Loucy (cell line): ENCODE measurements at regions not wholly inside any gene's neighbourhood (a gene's known extent, or its start where the extent isn't known, plus 50 kb on each side); places are given as distances from the start of the nearest gene placed in this dataset.

Experiments
- H2AFZ ChIP-seq: fragments of 200-600 bp; sonication (generic); 2 replicates; pipeline ENCODE4 v1.6.0; 2016; ENCODE audit warnings: antibody characterized with exemption, mild to moderate bottlenecking, low read length, moderate library complexity
- H3F3A ChIP-seq: fragments of 200-600 bp; 2 replicates; pipeline ENCODE4 v1.6.0; 2016; ENCODE audit warnings: antibody characterized with exemption, low read depth, mild to moderate bottlenecking
- H3K27me3 ChIP-seq: fragments of 200-600 bp; sonication (generic); 2 replicates; pipeline ENCODE4 v1.6.1; 2014; ENCODE audit warnings: low read length, mild to moderate bottlenecking; ENCODE audit not compliant: insufficient read depth, poor library complexity, severe bottlenecking
- H3K36me3 ChIP-seq: fragments of 200-600 bp; sonication (generic); 2 replicates; pipeline ENCODE4 v1.6.1; 2016; ENCODE audit warnings: low read length; ENCODE audit not compliant: insufficient read depth
- H3K4me1 ChIP-seq: fragments of 200-600 bp; sonication (generic); 2 replicates; pipeline ENCODE4 v1.5.1; 2014; ENCODE audit warnings: low read length, mild to moderate bottlenecking; ENCODE audit not compliant: insufficient read depth, poor library complexity, severe bottlenecking
- H3K4me2 ChIP-seq: fragments of 200-600 bp; sonication (generic); 2 replicates; pipeline ENCODE4 v1.6.0; 2014; ENCODE audit warnings: antibody characterized with exemption, low read length, low read depth, mild to moderate bottlenecking; ENCODE audit not compliant: poor library complexity, severe bottlenecking
- H3K4me3 ChIP-seq: fragments of 200-600 bp; sonication (generic); 2 replicates; pipeline ENCODE4 v1.5.1; 2014; ENCODE audit warnings: low read length, mild to moderate bottlenecking, mixed read lengths; ENCODE audit not compliant: poor library complexity, severe bottlenecking
- H3K79me2 ChIP-seq: fragments of 200-600 bp; sonication (generic); 2 replicates; pipeline ENCODE4 v1.6.1; 2014; ENCODE audit warnings: low read length; ENCODE audit not compliant: insufficient read depth
- H3K9ac ChIP-seq: fragments of 200-600 bp; sonication (generic); 2 replicates; pipeline ENCODE4 v1.6.0; 2014; ENCODE audit warnings: mild to moderate bottlenecking, low read depth, low read length, moderate library complexity; ENCODE audit not compliant: poor library complexity, severe bottlenecking
- H3K9me2 ChIP-seq: fragments of 200-600 bp; sonication (generic); replicated peaks from 2 replicates; pipeline ENCODE4 v1.6.1; 2016; ENCODE audit warnings: low read depth, low read length, mixed read lengths
- H3K9me3 ChIP-seq: fragments of 200-600 bp; sonication (generic); 2 replicates; pipeline ENCODE4 v1.6.1; 2014; ENCODE audit warnings: mild to moderate bottlenecking, antibody characterized with exemption, low read length, low read depth; ENCODE audit not compliant: insufficient read depth
- H4K20me1 ChIP-seq: fragments of 200-600 bp; sonication (generic); 2 replicates; pipeline ENCODE4 v1.6.0; 2014; ENCODE audit warnings: antibody characterized with exemption, low read length, mild to moderate bottlenecking; ENCODE audit not compliant: insufficient read depth, poor library complexity, severe bottlenecking
- EZH2phosphoT487 ChIP-seq: fragments of 200-600 bp; IDR thresholded peaks from 2 replicates; pipeline ENCODE4 v1.6.1; 2018; ENCODE audit warnings: antibody characterized with exemption, mild to moderate bottlenecking, moderate library complexity, borderline replicate concordance
- TF ChIP-seq, protein P1 (sequence below): fragments of 200-600 bp; sonication (generic); conservative IDR thresholded peaks from 2 replicates; pipeline ENCODE4 v1.5.1; 2014; ENCODE audit warnings: mild to moderate bottlenecking, antibody characterized with exemption, low read length

DNA sequence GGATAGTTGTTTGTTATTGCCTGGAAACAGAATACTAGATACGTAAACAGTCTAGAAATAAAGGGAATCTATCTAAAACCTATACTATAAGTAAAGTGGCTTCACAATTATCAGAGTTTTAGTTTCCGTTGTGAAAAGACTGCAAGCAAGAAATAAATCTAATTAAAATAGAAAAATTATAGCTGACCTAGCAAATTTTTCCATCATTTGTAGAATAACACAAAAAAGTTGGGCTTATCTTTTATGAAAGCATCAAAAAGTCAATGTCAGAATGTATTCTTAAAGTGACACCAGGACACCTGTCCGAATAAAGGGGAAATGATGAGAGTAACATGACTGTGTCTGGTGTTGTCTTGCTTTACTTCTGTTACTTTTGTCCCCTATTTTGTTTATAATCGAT lies 1248.9 kb upstream of the MIR17HG start:
- no peaks in the 10 kb centered on the region for H3K4me1 ChIP-seq
- H3K79me2 ChIP-seq: no peaks in the 10 kb centered on the region
- no peaks in the 10 kb centered on the region for H3K36me3 ChIP-seq
- no peaks in the 10 kb centered on the region for H3K27me3 ChIP-seq
- no peaks in the 10 kb centered on the region for H3K9me2 ChIP-seq
- H3K9ac ChIP-seq: no peak overlapping the region
- no peak for TF ChIP-seq EZH2phosphoT487
- TF ChIP-seq, protein P1, sequence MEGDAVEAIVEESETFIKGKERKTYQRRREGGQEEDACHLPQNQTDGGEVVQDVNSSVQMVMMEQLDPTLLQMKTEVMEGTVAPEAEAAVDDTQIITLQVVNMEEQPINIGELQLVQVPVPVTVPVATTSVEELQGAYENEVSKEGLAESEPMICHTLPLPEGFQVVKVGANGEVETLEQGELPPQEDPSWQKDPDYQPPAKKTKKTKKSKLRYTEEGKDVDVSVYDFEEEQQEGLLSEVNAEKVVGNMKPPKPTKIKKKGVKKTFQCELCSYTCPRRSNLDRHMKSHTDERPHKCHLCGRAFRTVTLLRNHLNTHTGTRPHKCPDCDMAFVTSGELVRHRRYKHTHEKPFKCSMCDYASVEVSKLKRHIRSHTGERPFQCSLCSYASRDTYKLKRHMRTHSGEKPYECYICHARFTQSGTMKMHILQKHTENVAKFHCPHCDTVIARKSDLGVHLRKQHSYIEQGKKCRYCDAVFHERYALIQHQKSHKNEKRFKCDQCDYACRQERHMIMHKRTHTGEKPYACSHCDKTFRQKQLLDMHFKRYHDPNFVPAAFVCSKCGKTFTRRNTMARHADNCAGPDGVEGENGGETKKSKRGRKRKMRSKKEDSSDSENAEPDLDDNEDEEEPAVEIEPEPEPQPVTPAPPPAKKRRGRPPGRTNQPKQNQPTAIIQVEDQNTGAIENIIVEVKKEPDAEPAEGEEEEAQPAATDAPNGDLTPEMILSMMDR: no peak
- H3K4me3 ChIP-seq: no peak overlapping the region
- H3F3A ChIP-seq: no peaks in the 10 kb centered on the region
- no peak overlapping the region for H3K4me2 ChIP-seq
- no peaks in the 10 kb centered on the region for H4K20me1 ChIP-seq
- H3K9me3 ChIP-seq: no peaks in the 10 kb centered on the region
- no peak overlapping the region for H2AFZ ChIP-seq

DNA sequence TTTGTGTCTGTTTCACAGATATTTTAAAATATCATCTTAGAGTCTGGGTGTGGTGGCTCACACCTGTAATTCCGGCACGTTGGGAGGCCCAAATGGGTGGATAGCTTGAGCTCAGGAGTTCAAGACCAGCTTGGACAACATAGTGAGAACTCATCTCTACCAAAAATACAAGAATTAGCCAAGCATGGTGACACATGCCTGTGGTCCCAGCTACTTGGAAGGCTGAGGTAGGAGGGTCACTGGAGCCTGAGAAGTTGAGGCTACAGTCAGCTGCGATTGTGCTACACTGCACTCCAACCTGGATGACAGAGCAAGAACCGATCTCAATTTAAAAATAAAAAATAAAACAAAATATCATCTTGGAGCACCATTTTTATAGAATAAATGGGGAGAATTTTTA lies 1247.6 kb upstream of the MIR17HG start:
- TF ChIP-seq, protein P1: no peak
- TF ChIP-seq EZH2phosphoT487: no peak
- Histone ChIP-seq H3K9me2 (no peaks in the 10 kb centered on the region), H3K27me3 (no peaks in the 10 kb centered on the region), H3F3A (no peaks in the 10 kb centered on the region), H4K20me1 (no peaks in the 10 kb centered on the region), H2AFZ (no peak overlapping the region), H3K4me3 (no peak overlapping the region), H3K4me1 (no peaks in the 10 kb centered on the region), H3K36me3 (no peaks in the 10 kb centered on the region), H3K4me2 (no peak overlapping the region), H3K9ac (no peak overlapping the region), H3K9me3 (no peaks in the 10 kb centered on the region), H3K79me2 (no peaks in the 10 kb centered on the region)

DNA sequence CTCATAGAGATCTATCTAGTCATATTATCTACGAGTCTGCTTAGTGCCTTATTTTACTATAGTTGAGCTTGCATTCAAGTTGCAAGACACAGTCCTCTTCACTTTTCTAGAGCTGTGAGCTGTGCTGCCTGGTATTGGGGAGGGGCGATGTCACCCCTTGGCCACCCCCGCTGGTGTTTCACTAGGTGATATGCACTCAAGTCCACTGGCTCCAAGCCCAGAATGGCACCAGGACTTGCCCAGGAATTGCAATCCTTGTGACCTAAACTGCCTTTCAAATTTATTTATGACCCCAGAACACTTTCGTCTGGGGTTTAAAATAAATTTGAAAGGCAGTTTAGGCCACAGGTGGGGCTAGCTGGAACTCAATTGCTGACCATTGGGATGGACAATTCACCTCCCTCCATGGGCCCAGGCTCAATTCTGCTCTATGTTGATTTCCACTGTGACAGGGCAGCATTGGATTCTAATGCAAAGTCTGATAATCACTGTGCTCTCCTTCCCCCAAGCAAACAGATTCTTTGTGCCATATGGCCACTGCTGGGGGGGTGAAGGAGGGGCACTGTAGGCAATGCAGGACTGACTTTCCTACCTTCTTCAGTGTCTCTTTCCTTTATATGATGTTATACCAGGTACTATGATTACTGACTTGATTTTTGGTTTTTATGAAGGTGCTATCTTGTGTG lies 1244.2 kb upstream of the MIR17HG start:
- Histone ChIP-seq H3K4me1 (no peaks in the 10 kb centered on the region), H3K36me3 (no peaks in the 10 kb centered on the region), H3K79me2 (no peaks in the 10 kb centered on the region), H3K9me2 (no peaks in the 10 kb centered on the region), H3K4me3 (no peak overlapping the region), H3F3A (no peaks in the 10 kb centered on the region), H3K9ac (no peak overlapping the region), H4K20me1 (no peaks in the 10 kb centered on the region), H3K4me2 (no peak overlapping the region), H2AFZ (no peak overlapping the region), H3K27me3 (no peaks in the 10 kb centered on the region), H3K9me3 (no peaks in the 10 kb centered on the region)
- no peak for TF ChIP-seq EZH2phosphoT487
- TF ChIP-seq, protein P1: no peak
